Fibroblast of lung (primary cell): ENCODE measurements at regions not wholly inside any gene's neighbourhood (a gene's known extent, or its start where the extent isn't known, plus 50 kb on each side); places are given as distances from the start of the nearest gene placed in this dataset.

Experiments used
- CTCF ChIP-seq, 2 donors: IDR thresholded peaks in 1 of 2; conservative IDR thresholded peaks in 1 of 2; 1 replicate in 1 of 2; 2 replicates in 1 of 2; pipeline ENCODE4 v1.5.1; 2011 to 2012; ENCODE audit warnings: low read length in 2 of 2, control low read depth in 1 of 2, inconsistent platforms in 1 of 2, low read depth in 1 of 2, mild to moderate bottlenecking in 1 of 2
- EZH2 ChIP-seq: IDR thresholded peaks from 2 replicates; pipeline ENCODE4 v1.5.1; 2012; ENCODE audit warnings: low read length, control low read depth, mild to moderate bottlenecking; ENCODE audit errors: missing control alignments

- TF ChIP-seq CTCF (conservative IDR thresholded peaks at IDR 0.05 in 1 of 2, IDR thresholded peaks at IDR 0.05 in 1 of 2; ENCODE audit: low read depth in 1 of 2, low read length in 2 of 2) (no peak), EZH2 (no peak)
Observed at GRCh38 chr10:121250995-121251764, 347.1 kb downstream of the FGFR2 start.
